Fibroblast of villous mesenchyme (primary cell): ENCODE measurements at regions not wholly inside any gene's neighbourhood (a gene's known extent, or its start where the extent isn't known, plus 50 kb on each side); places are given as distances from the start of the nearest gene placed in this dataset.

Experiments
- DNase-seq: peaks from one replicate; pipeline ENCODE4 v3.0.0-alpha.2; 2010; ENCODE audit warnings: low read depth
- H3K4me3 ChIP-seq: 2 replicates; pipeline ENCODE4 v1.5.1; 2011; ENCODE audit warnings: low read depth, mild to moderate bottlenecking, low read length
- CTCF ChIP-seq: IDR thresholded peaks from 2 replicates; pipeline ENCODE4 v1.5.1; 2012; ENCODE audit warnings: low read depth, mild to moderate bottlenecking, low read length; ENCODE audit not compliant: insufficient read depth

- no peak for DNase-seq
- no peak overlapping the region for H3K4me3 ChIP-seq
- TF ChIP-seq CTCF, result no peak
These were observed 216.1 kb downstream of the SHQ1 start for GRCh38 chr3:72632129-72632528.

GRCh38 chr3:72630969-72631344 is 217.3 kb downstream of the SHQ1 start:
- no peak for TF ChIP-seq CTCF
- no peak for DNase-seq
- no peak overlapping the region for H3K4me3 ChIP-seq

GRCh38 chr3:72630327-72630968 is 217.8 kb downstream of the SHQ1 start:
- no peak for TF ChIP-seq CTCF
- DNase-seq, result no peak
- H3K4me3 ChIP-seq, result no peak overlapping the region

- no peak for TF ChIP-seq CTCF
These were observed 219.0 kb downstream of the SHQ1 start for GRCh38 chr3:72629191-72629631.

GRCh38 chr3:72628065-72628464 is 220.2 kb downstream of the SHQ1 start:
- DNase-seq, result no peak
- no peak for TF ChIP-seq CTCF
- no peak overlapping the region for H3K4me3 ChIP-seq

More at GRCh38 chr3:72629191-72629631, 219.0 kb downstream of the SHQ1 start:
- H3K4me3 ChIP-seq, result no peak overlapping the region
- no peak for DNase-seq

- no peak for TF ChIP-seq CTCF
- DNase-seq, result no peak
- H3K4me3 ChIP-seq, result no peak overlapping the region
These were observed 221.0 kb downstream of the SHQ1 start for GRCh38 chr3:72627271-72627670.
